ENCODE measurements at regions not wholly inside any gene's neighbourhood (a gene's known extent, or its start where the extent isn't known, plus 50 kb on each side); places are given as distances from the start of the nearest gene placed in this dataset.
"Not testable (repeated sequence)": the region's sequence is repeated elsewhere in the genome, so short reads cannot be mapped to it uniquely, and the experiment has no call there.

GRCh38 chr17:71869293-71869692 lies 251.5 kb upstream of the SOX9 start (continued):
- TF ChIP-seq ZSCAN18 (CRISPR knock-in tag; IDR thresholded peaks at IDR 0.05) (no peak), CREB1 (CRISPR knock-in tag; IDR thresholded peaks at IDR 0.05) (no peak), EMX1 (CRISPR knock-in tag; IDR thresholded peaks at IDR 0.05) (no peak)

GRCh38 chr17:71869841-71870545 lies 250.8 kb upstream of the SOX9 start:
- Mint-ChIP-seq H3K4me1 (peaks cover 8% of the 10 kb centered on the region), H3K9me3 (peaks cover 5% of the 10 kb centered on the region; the same call in 1 of the 2 replicates), H3K27me3 (ENCODE audit: low read depth) (no peaks in the 10 kb centered on the region), H3K36me3 (no peaks in the 10 kb centered on the region), H3K4me3 (no peak overlapping the region), H3K27ac (no peak overlapping the region)
- TF ChIP-seq ATF1 (CRISPR knock-in tag; IDR thresholded peaks at IDR 0.05) (no peak), HMGXB4 (CRISPR knock-in tag; IDR thresholded peaks at IDR 0.05) (no peak)
- POLR2A ChIA-PET, result no interaction called here
- no peak for DNase-seq (ENCODE audit: low spot score)
- CTCF ChIA-PET, result interaction anchor here (0.5 kb wide), 1 partner anchor 250 kb away, joined by 4 read pairs; no protein-coding TSS in a partner anchor
- ATAC-seq, result no peak

- POLR2A ChIA-PET, result no interaction called here
- H3K36me3 Mint-ChIP-seq, result no peaks in the 10 kb centered on the region
- no peak; the same call in 1 of the 2 replicates for ATAC-seq
Observed at GRCh38 chr17:71870546-71870862, 250.3 kb upstream of the SOX9 start.

GRCh38 chr17:71872843-71873485 lies 247.9 kb upstream of the SOX9 start:
- TF ChIP-seq ZNF423 (CRISPR knock-in tag; IDR thresholded peaks at IDR 0.05) (no peak), HMGXB4 (CRISPR knock-in tag; IDR thresholded peaks at IDR 0.05) (no peak), ARID4B (CRISPR knock-in tag; IDR thresholded peaks at IDR 0.05; ENCODE audit: borderline replicate concordance) (no peak), ZNF317 (CRISPR knock-in tag; IDR thresholded peaks at IDR 0.05; ENCODE audit: borderline replicate concordance, low read depth) (no peak)
- ChIA-PET CTCF (no interaction called here), POLR2A (no interaction called here)
- Mint-ChIP-seq H3K27ac (no peak overlapping the region), H3K36me3 (no peaks in the 10 kb centered on the region), H3K4me1 (peaks cover 8% of the 10 kb centered on the region), H3K27me3 (ENCODE audit: low read depth) (no peaks in the 10 kb centered on the region), H3K4me3 (no peak overlapping the region), H3K9me3 (peaks cover 5% of the 10 kb centered on the region; the same call in 1 of the 2 replicates)
- DNase-seq (ENCODE audit: low spot score), result no peak
- ATAC-seq, result no peak

More at GRCh38 chr17:71870546-71870862, 250.3 kb upstream of the SOX9 start:
- H3K9me3 Mint-ChIP-seq, result peaks cover 5% of the 10 kb centered on the region; the same call in 1 of the 2 replicates
- no peak for TF ChIP-seq ZNF396 (CRISPR knock-in tag; IDR thresholded peaks at IDR 0.05; ENCODE audit: borderline replicate concordance)
- no peak for TF ChIP-seq MXD4 (CRISPR knock-in tag; IDR thresholded peaks at IDR 0.05; ENCODE audit: borderline replicate concordance)
- no peak for TF ChIP-seq ELF4 (CRISPR knock-in tag; IDR thresholded peaks at IDR 0.05; ENCODE audit: low read depth)
- no peak for TF ChIP-seq SMAD3 (CRISPR knock-in tag; IDR thresholded peaks at IDR 0.05; ENCODE audit: borderline replicate concordance)
- H3K4me3 Mint-ChIP-seq, result no peak overlapping the region
- CTCF ChIA-PET, result no interaction called here
- DNase-seq (ENCODE audit: low spot score), result no peak
- H3K27me3 Mint-ChIP-seq (ENCODE audit: low read depth), result no peaks in the 10 kb centered on the region
- no peak overlapping the region for H3K27ac Mint-ChIP-seq
- peaks cover 8% of the 10 kb centered on the region for H3K4me1 Mint-ChIP-seq

GRCh38 chr17:71874773-71875172 lies 246.0 kb upstream of the SOX9 start:
- H3K9me3 Mint-ChIP-seq; DNase-seq (ENCODE audit: low spot score); H3K4me1 Mint-ChIP-seq; POLR2A ChIA-PET; H3K36me3 Mint-ChIP-seq; H3K27ac Mint-ChIP-seq; H3K4me3 Mint-ChIP-seq; ATAC-seq; H3K27me3 Mint-ChIP-seq (ENCODE audit: low read depth): not testable (repeated sequence)
- CTCF ChIA-PET, result interaction anchor here (0.6 kb wide), 1 partner anchor 581 kb away, joined by 3 read pairs; no protein-coding TSS in a partner anchor
